NCI-H2227 treated with DMSO at 0.1 percent for 48 hours (cell line): ENCODE measurements at regions not wholly inside any gene's neighbourhood (a gene's known extent, or its start where the extent isn't known, plus 50 kb on each side); places are given as distances from the start of the nearest gene placed in this dataset.
"Not testable (repeated sequence)": the region's sequence is repeated elsewhere in the genome, so short reads cannot be mapped to it uniquely, and the experiment has no call there.

Experiments
- DNase-seq: peaks from one replicate; lab custom pipeline; 2025; lab: John Stamatoyannopoulos, UW

- no peak for DNase-seq
Measured at GRCh38 chr1:30660241-30660640, 63.1 kb downstream of the MATN1 start.

- DNase-seq: no peak
Measured at GRCh38 chr1:30659702-30660101, 63.7 kb downstream of the MATN1 start.

GRCh38 chr1:30658375-30658774 is 65.0 kb downstream of the MATN1 start:
- not testable (repeated sequence) for DNase-seq

GRCh38 chr1:30658014-30658336 is 65.4 kb downstream of the MATN1 start:
- DNase-seq: no peak

- no peak for DNase-seq
Measured at GRCh38 chr1:30657131-30658013, 66.0 kb downstream of the MATN1 start.

GRCh38 chr1:30656171-30656940 is 67.0 kb downstream of the MATN1 start:
- no peak for DNase-seq

- DNase-seq: no peak
Measured at GRCh38 chr1:30655672-30656071, 67.7 kb downstream of the MATN1 start.

- DNase-seq: no peak
Measured at GRCh38 chr1:30654188-30654587, 69.2 kb downstream of the MATN1 start.

- DNase-seq: peak; percentile 76
Measured at GRCh38 chr1:30652152-30652841, 71.1 kb downstream of the MATN1 start.

GRCh38 chr1:30651395-30651794 is 72.0 kb downstream of the MATN1 start:
- DNase-seq: not testable (repeated sequence)

GRCh38 chr1:30650968-30651320 is 72.4 kb downstream of the MATN1 start:
- no peak for DNase-seq

- no peak for DNase-seq
Measured at GRCh38 chr1:30650038-30650967, 73.1 kb downstream of the MATN1 start.

- no peak for DNase-seq
Measured at GRCh38 chr1:30649321-30649991, 73.9 kb downstream of the MATN1 start.

- no peak for DNase-seq
Measured at GRCh38 chr1:30648408-30649000, 74.9 kb downstream of the MATN1 start.

GRCh38 chr1:30645807-30646206 is 77.6 kb downstream of the MATN1 start:
- no peak for DNase-seq

- DNase-seq: no peak
Measured at GRCh38 chr1:30642391-30643120, 80.8 kb downstream of the MATN1 start.

GRCh38 chr1:30641572-30642353 is 81.6 kb downstream of the MATN1 start:
- DNase-seq: no peak

- DNase-seq: no peak
Measured at GRCh38 chr1:30639881-30640452, 83.4 kb downstream of the MATN1 start.

- DNase-seq: no peak
Measured at GRCh38 chr1:30638811-30639210, 84.6 kb downstream of the MATN1 start.
